IPS DF 6.9 (cell line): ENCODE measurements at regions not wholly inside any gene's neighbourhood (a gene's known extent, or its start where the extent isn't known, plus 50 kb on each side); places are given as distances from the start of the nearest gene placed in this dataset.

Experiments
- DNase-seq: peaks from one replicate; pipeline ENCODE4 v3.0.0-alpha.2; 2013; ENCODE audit warnings: low read depth, low spot score
- H3K27ac ChIP-seq: one replicate; pipeline ENCODE4 v1.5.1; 2013; ENCODE audit warnings: low read length, control low read depth
- H3K27me3 ChIP-seq: 2 replicates; pipeline ENCODE4 v1.6.1; 2013; ENCODE audit warnings: mild to moderate bottlenecking, low read length; ENCODE audit not compliant: control insufficient read depth, insufficient read depth
- H3K36me3 ChIP-seq: 2 replicates; pipeline ENCODE4 v1.6.1; 2013; ENCODE audit warnings: low read length; ENCODE audit not compliant: control insufficient read depth, insufficient read depth
- H3K4me1 ChIP-seq: 2 replicates; pipeline ENCODE4 v1.6.1; 2013; ENCODE audit warnings: low read length; ENCODE audit not compliant: control insufficient read depth, insufficient read depth
- H3K4me3 ChIP-seq: 2 replicates; pipeline ENCODE4 v1.5.1; 2013; ENCODE audit warnings: mild to moderate bottlenecking, low read length
- H3K9me3 ChIP-seq: 2 replicates; pipeline ENCODE4 v1.6.1; 2013; ENCODE audit warnings: low read length, inconsistent platforms; ENCODE audit not compliant: control insufficient read depth, insufficient read depth
- WGBS: extraction: QIAGEN DNeasy Blood & Tissue Kit; methylation state at CpG from one replicate; pipeline ENCODE4 v1.1.7; 2013; ENCODE audit warnings: mixed read lengths, missing lambda C conversion rate; ENCODE audit not compliant: insufficient read length, insufficient coverage; 5-methylcytosine and 5-hydroxymethylcytosine counted together

- no CpG with 5 or more reads among the region's 3 CpGs for WGBS
- H3K27ac ChIP-seq: no peak overlapping the region
- DNase-seq: no peak
- H3K4me3 ChIP-seq: no peak overlapping the region
- no peaks in the 10 kb centered on the region for H3K27me3 ChIP-seq
- no peaks in the 10 kb centered on the region for H3K9me3 ChIP-seq
- H3K36me3 ChIP-seq: no peaks in the 10 kb centered on the region
- no peaks in the 10 kb centered on the region for H3K4me1 ChIP-seq
Observed at GRCh38 chr1:200238311-200238710, 171.5 kb downstream of the ZNF281 start.

- Histone ChIP-seq H3K27ac (no peak overlapping the region), H3K9me3 (no peaks in the 10 kb centered on the region), H3K4me1 (no peaks in the 10 kb centered on the region), H3K36me3 (no peaks in the 10 kb centered on the region), H3K27me3 (no peaks in the 10 kb centered on the region), H3K4me3 (no peak overlapping the region)
- DNase-seq: no peak
- WGBS: no CpG with 5 or more reads among the region's 5 CpGs
Observed at GRCh38 chr1:200237066-200237465, 172.8 kb downstream of the ZNF281 start.

GRCh38 chr1:200234938-200235337 lies 174.9 kb downstream of the ZNF281 start:
- no CpG with 5 or more reads among the region's 2 CpGs for WGBS
- Histone ChIP-seq H3K27me3 (no peaks in the 10 kb centered on the region), H3K9me3 (no peaks in the 10 kb centered on the region), H3K4me3 (no peak overlapping the region), H3K4me1 (no peaks in the 10 kb centered on the region), H3K36me3 (no peaks in the 10 kb centered on the region), H3K27ac (no peak overlapping the region)
- no peak for DNase-seq

GRCh38 chr1:200233393-200233792 lies 176.4 kb downstream of the ZNF281 start:
- no peaks in the 10 kb centered on the region for H3K9me3 ChIP-seq
- no peaks in the 10 kb centered on the region for H3K36me3 ChIP-seq
- H3K27me3 ChIP-seq: no peaks in the 10 kb centered on the region
- H3K4me3 ChIP-seq: no peak overlapping the region
- no peaks in the 10 kb centered on the region for H3K4me1 ChIP-seq
- no peak overlapping the region for H3K27ac ChIP-seq
- no CpG with 5 or more reads among the region's 10 CpGs for WGBS
- DNase-seq: no peak

- DNase-seq: no peak
- WGBS: no CpG with 5 or more reads among the region's 1 CpG
- H3K4me1 ChIP-seq: peaks cover 3% of the 10 kb centered on the region
- no peaks in the 10 kb centered on the region for H3K27me3 ChIP-seq
- no peaks in the 10 kb centered on the region for H3K9me3 ChIP-seq
- H3K4me3 ChIP-seq: no peak overlapping the region
- no peaks in the 10 kb centered on the region for H3K36me3 ChIP-seq
- no peak overlapping the region for H3K27ac ChIP-seq
Observed at GRCh38 chr1:200231787-200232231, 178.0 kb downstream of the ZNF281 start.

GRCh38 chr1:200230671-200231070 lies 179.2 kb downstream of the ZNF281 start:
- no peak overlapping the region for H3K27ac ChIP-seq
- H3K27me3 ChIP-seq: no peaks in the 10 kb centered on the region
- peaks cover 5% of the 10 kb centered on the region for H3K4me1 ChIP-seq
- no peak for DNase-seq
- no peak overlapping the region for H3K4me3 ChIP-seq
- no peaks in the 10 kb centered on the region for H3K9me3 ChIP-seq
- WGBS: no CpG with 5 or more reads among the region's 1 CpG
- H3K36me3 ChIP-seq: no peaks in the 10 kb centered on the region

GRCh38 chr1:200228486-200228885 lies 181.3 kb downstream of the ZNF281 start:
- H3K4me1 ChIP-seq: peaks cover 5% of the 10 kb centered on the region
- H3K36me3 ChIP-seq: no peaks in the 10 kb centered on the region
- no peaks in the 10 kb centered on the region for H3K9me3 ChIP-seq
- H3K4me3 ChIP-seq: no peak overlapping the region
- WGBS: no CpG with 5 or more reads among the region's 4 CpGs
- no peaks in the 10 kb centered on the region for H3K27me3 ChIP-seq
- no peak overlapping the region for H3K27ac ChIP-seq
- no peak for DNase-seq

- Histone ChIP-seq H3K4me1 (peaks cover 5% of the 10 kb centered on the region), H3K9me3 (no peaks in the 10 kb centered on the region), H3K27me3 (no peaks in the 10 kb centered on the region), H3K27ac (no peak overlapping the region), H3K36me3 (no peaks in the 10 kb centered on the region), H3K4me3 (no peak overlapping the region)
- no CpG with 5 or more reads among the region's 6 CpGs for WGBS
- DNase-seq: no peak
Observed at GRCh38 chr1:200228081-200228480, 181.8 kb downstream of the ZNF281 start.
